NB4 (cell line): ENCODE measurements at regions not wholly inside any gene's neighbourhood (a gene's known extent, or its start where the extent isn't known, plus 50 kb on each side); places are given as distances from the start of the nearest gene placed in this dataset.

Source experiments
- DNase-seq: peaks from one replicate; pipeline ENCODE4 v3.0.0; 2010; ENCODE audit warnings: low read depth
- H3K4me3 ChIP-seq: one replicate; pipeline ENCODE4 v1.5.1; 2011; ENCODE audit warnings: mild to moderate bottlenecking, low read depth, low read length, moderate library complexity
- CTCF ChIP-seq: IDR thresholded peaks from one replicate; pipeline ENCODE4 v1.5.1; 2012; ENCODE audit warnings: low read depth, low read length
- MYC ChIP-seq: IDR thresholded peaks from 2 replicates; pipeline ENCODE4 v1.6.1; 2011; ENCODE audit warnings: low read depth, low read length
- POLR2A ChIP-seq: IDR thresholded peaks from 2 replicates; pipeline ENCODE4 v1.6.1; 2011; ENCODE audit warnings: mild to moderate bottlenecking; ENCODE audit not compliant: insufficient read length; ENCODE audit errors: extremely low read depth
- TF ChIP-seq, protein P1 (sequence below): IDR thresholded peaks from 2 replicates; pipeline ENCODE4 v1.6.1; 2011; ENCODE audit warnings: low read depth, low read length

GRCh38 chr7:56538541-56539429 lies 422.6 kb upstream of the NUPR2 start:
- H3K4me3 ChIP-seq = no peak overlapping the region
- no peak for DNase-seq
- TF ChIP-seq CTCF (no peak), MYC (no peak), POLR2A (no peak)
- TF ChIP-seq, protein P1, sequence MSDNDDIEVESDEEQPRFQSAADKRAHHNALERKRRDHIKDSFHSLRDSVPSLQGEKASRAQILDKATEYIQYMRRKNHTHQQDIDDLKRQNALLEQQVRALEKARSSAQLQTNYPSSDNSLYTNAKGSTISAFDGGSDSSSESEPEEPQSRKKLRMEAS = no peak

- H3K4me3 ChIP-seq = no peak overlapping the region
- TF ChIP-seq MYC = no peak
- no peak for TF ChIP-seq POLR2A
- no peak for TF ChIP-seq CTCF
- TF ChIP-seq, protein P1 = no peak
- DNase-seq = no peak
Observed at GRCh38 chr7:56537952-56538351, 421.7 kb upstream of the NUPR2 start.

- H3K4me3 ChIP-seq = no peak overlapping the region
- no peak for DNase-seq
- TF ChIP-seq, protein P1 = no peak
- no peak for TF ChIP-seq MYC
- no peak for TF ChIP-seq POLR2A
- TF ChIP-seq CTCF = no peak
Observed at GRCh38 chr7:56537477-56537876, 421.3 kb upstream of the NUPR2 start.

GRCh38 chr7:56495165-56495564 lies 378.9 kb upstream of the NUPR2 start:
- H3K4me3 ChIP-seq = no peak overlapping the region
- TF ChIP-seq CTCF (no peak), MYC (no peak), POLR2A (no peak)
- TF ChIP-seq, protein P1 = no peak
- no peak for DNase-seq

DNA sequence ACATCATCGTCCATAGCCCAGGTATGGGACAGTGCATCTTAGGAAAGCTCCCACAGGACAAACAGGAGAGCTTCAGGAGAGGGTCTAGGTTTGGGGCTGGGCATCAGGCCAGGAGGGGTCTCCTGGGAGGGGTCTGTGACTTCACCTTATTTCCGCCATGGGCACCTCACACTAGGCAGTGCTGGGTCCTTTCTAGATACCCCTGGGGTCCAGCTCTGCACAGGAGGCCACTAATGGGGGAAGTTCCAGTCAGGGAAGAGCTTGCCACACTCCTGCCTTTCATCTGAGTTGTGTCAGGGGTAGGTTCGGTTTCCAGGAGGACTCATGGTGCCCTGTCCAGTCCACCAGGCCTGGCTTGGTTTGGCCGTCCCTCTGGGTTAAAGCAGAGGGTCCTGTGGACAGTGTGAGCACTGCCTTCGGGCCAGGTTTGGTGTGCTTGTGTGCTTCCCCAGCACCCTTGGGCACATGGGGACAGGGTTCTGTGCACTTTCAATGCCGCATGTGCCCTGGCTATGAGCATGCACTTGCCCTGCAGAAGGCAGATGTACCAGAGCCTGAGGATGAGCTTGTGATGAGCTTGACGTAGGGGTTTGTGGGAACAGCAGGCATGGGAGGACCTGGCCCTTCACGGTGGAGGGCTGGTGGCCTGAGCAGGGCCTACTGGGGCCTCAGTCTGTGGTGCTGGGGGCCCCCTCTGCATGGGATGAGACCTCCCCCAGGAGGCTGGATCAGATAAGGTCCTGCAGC lies 377.7 kb upstream of the NUPR2 start:
- TF ChIP-seq CTCF = no peak
- TF ChIP-seq POLR2A = no peak
- DNase-seq = no peak
- no peak overlapping the region for H3K4me3 ChIP-seq
